ENCODE measurements at regions not wholly inside any gene's neighbourhood (a gene's known extent, or its start where the extent isn't known, plus 50 kb on each side); places are given as distances from the start of the nearest gene placed in this dataset.

DNA sequence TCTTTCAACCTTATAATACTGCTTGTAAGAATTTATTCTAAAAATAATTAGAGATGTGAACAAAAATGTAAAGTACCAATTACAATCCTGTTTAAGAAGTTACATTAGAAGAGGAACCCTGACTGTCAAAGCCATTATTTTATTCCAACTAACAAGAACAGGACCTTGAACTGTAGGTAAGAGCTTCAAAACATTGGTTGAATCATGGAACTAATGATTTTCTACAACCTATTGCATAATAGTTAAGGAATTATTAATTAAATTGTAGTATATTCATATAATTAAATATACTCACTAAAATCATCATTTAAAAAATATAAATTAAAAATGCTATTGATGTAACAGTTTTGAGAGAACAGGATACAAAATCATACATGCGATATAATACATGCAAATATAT, 649.4 kb upstream of the KIRREL3 start:
- no CpG with 5 or more reads among the region's 1 CpG for WGBS (ENCODE audit: insufficient coverage)

DNA sequence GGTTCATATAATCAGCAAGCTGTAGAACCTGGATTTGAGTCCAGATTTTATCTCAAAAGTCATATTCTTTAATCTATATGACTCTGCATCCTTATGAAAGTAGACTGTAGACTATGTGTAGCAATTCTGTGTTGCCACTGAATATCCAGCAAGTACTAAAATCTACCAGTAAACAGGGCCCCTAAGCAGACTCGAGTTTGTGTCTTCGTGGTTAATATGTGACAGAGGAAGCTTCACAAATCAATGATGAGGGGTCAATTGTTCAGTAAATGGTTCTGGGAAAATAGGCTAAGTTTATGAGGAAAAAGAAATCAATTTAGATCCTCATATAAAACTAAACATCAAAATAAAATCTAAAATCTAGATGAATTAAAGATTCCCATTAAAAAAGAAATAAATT, 648.5 kb upstream of the KIRREL3 start:
- H3K36me3 ChIP-seq (replicated peaks in 1 of 2; ENCODE audit: control extremely low read depth in 1 of 2, control insufficient read depth in 1 of 2, extremely low read depth in 1 of 2, insufficient read depth in 2 of 2, low read length in 1 of 2) = no peaks in the 10 kb centered on the region
- H3K27ac Mint-ChIP-seq = no peak overlapping the region
- no peak overlapping the region for H3K27ac ChIP-seq (ENCODE audit: low read length in 2 of 2)
- H3K9me3 ChIP-seq (ENCODE audit: control extremely low read depth in 1 of 3, control insufficient read depth in 2 of 3, insufficient read depth in 1 of 3, low read length in 2 of 3) = peaks cover 0 to 3% (median 0%) of the 10 kb centered on the region in 3 donors
- H3K4me2 ChIP-seq (replicated peaks; ENCODE audit: low read depth, low read length, poor library complexity, severe bottlenecking) = no peak overlapping the region
- no CpG with 5 or more reads among the region's 2 CpGs for WGBS (ENCODE audit: insufficient coverage)
- H4K20me1 ChIP-seq (ENCODE audit: control insufficient read depth, insufficient read depth, low read length, poor library complexity, severe bottlenecking) = no peaks in the 10 kb centered on the region
- H3K9ac ChIP-seq (ENCODE audit: low read length) = no peak overlapping the region
- H3K4me1 ChIP-seq (ENCODE audit: control insufficient read depth in 2 of 2, insufficient read depth in 2 of 2, low read length in 2 of 2) = no peaks in the 10 kb centered on the region
- H3K4me1 Mint-ChIP-seq = no peaks in the 10 kb centered on the region
- DNase-seq = no peak
- TF ChIP-seq CTCF (IDR thresholded peaks at IDR 0.05) (no peak), EZH2 (IDR thresholded peaks at IDR 0.05; ENCODE audit: borderline replicate concordance, insufficient read depth, low read depth, low read length, poor library complexity, severe bottlenecking) (no peak)
- ATAC-seq (ENCODE audit: low read depth) = no peak
- H3K9me3 Mint-ChIP-seq (ENCODE audit: insufficient read depth) = no peaks in the 10 kb centered on the region
- H3K4me3 ChIP-seq (ENCODE audit: control extremely low read depth in 1 of 5, extremely low read depth in 1 of 5, insufficient read depth in 1 of 5, low read depth in 2 of 5, low read length in 4 of 5) = no peak overlapping the region
- H3K27me3 Mint-ChIP-seq = no peaks in the 10 kb centered on the region
- H3K27me3 ChIP-seq (replicated peaks in 1 of 4; ENCODE audit: control extremely low read depth in 1 of 4, control insufficient read depth in 3 of 4, insufficient read depth in 4 of 4, low read length in 3 of 4) = no peaks in the 10 kb centered on the region
- H3K4me3 Mint-ChIP-seq = no peak overlapping the region
- no peaks in the 10 kb centered on the region for H3K79me2 ChIP-seq (ENCODE audit: control insufficient read depth, insufficient read depth, low read length)
- ChIA-PET POLR2A (no interaction called here), CTCF (no interaction called here)
- H2AFZ ChIP-seq (ENCODE audit: insufficient read depth, low read depth, low read length, poor library complexity, severe bottlenecking) = no peak overlapping the region
- intact Hi-C loops (cut with micrococcal nuclease) = no loop called here

More for the DNA sequence above, 649.4 kb upstream of the KIRREL3 start:
- Histone ChIP-seq H3K27ac (ENCODE audit: low read length in 2 of 2) (no peak overlapping the region), H3K9me3 (ENCODE audit: control extremely low read depth in 1 of 3, control insufficient read depth in 2 of 3, insufficient read depth in 1 of 3, low read length in 2 of 3) (peaks cover 0 to 3% (median 0%) of the 10 kb centered on the region in 3 donors), H3K4me2 (replicated peaks; ENCODE audit: low read depth, low read length, poor library complexity, severe bottlenecking) (no peak overlapping the region), H3K4me3 (ENCODE audit: control extremely low read depth in 1 of 5, extremely low read depth in 1 of 5, insufficient read depth in 1 of 5, low read depth in 2 of 5, low read length in 4 of 5) (no peak overlapping the region), H2AFZ (ENCODE audit: insufficient read depth, low read depth, low read length, poor library complexity, severe bottlenecking) (no peak overlapping the region), H3K4me1 (ENCODE audit: control insufficient read depth in 2 of 2, insufficient read depth in 2 of 2, low read length in 2 of 2) (no peaks in the 10 kb centered on the region), H3K36me3 (replicated peaks in 1 of 2; ENCODE audit: control extremely low read depth in 1 of 2, control insufficient read depth in 1 of 2, extremely low read depth in 1 of 2, insufficient read depth in 2 of 2, low read length in 1 of 2) (no peaks in the 10 kb centered on the region), H3K9ac (ENCODE audit: low read length) (no peak overlapping the region), H3K79me2 (ENCODE audit: control insufficient read depth, insufficient read depth, low read length) (no peaks in the 10 kb centered on the region), H4K20me1 (ENCODE audit: control insufficient read depth, insufficient read depth, low read length, poor library complexity, severe bottlenecking) (no peaks in the 10 kb centered on the region), H3K27me3 (replicated peaks in 1 of 4; ENCODE audit: control extremely low read depth in 1 of 4, control insufficient read depth in 3 of 4, insufficient read depth in 4 of 4, low read length in 3 of 4) (no peaks in the 10 kb centered on the region)
- Mint-ChIP-seq H3K9me3 (ENCODE audit: insufficient read depth) (no peaks in the 10 kb centered on the region), H3K4me1 (no peaks in the 10 kb centered on the region), H3K4me3 (no peak overlapping the region), H3K27ac (no peak overlapping the region), H3K27me3 (no peaks in the 10 kb centered on the region)
- CTCF ChIA-PET = no interaction called here
- ATAC-seq (ENCODE audit: low read depth) = no peak
- TF ChIP-seq CTCF (IDR thresholded peaks at IDR 0.05) (no peak), EZH2 (IDR thresholded peaks at IDR 0.05; ENCODE audit: borderline replicate concordance, insufficient read depth, low read depth, low read length, poor library complexity, severe bottlenecking) (no peak)
- POLR2A ChIA-PET = no interaction called here
- DNase-seq = no peak
- intact Hi-C loops (cut with micrococcal nuclease) = no loop called here

Data from B cell (primary cell).